GM12864 (cell line): ENCODE measurements at regions not wholly inside any gene's neighbourhood (a gene's known extent, or its start where the extent isn't known, plus 50 kb on each side); places are given as distances from the start of the nearest gene placed in this dataset.

Experiments
- DNase-seq: peaks from one replicate; pipeline ENCODE4 v3.0.0-alpha.2; 2011; ENCODE audit warnings: low read depth
- H3K4me3 ChIP-seq: 2 replicates; pipeline ENCODE4 v1.5.1; 2011; ENCODE audit warnings: mild to moderate bottlenecking, low read depth, low read length, control low read depth
- CTCF ChIP-seq: IDR thresholded peaks from 2 replicates; pipeline ENCODE4 v1.5.1; 2011; ENCODE audit warnings: low read depth, mild to moderate bottlenecking, moderate library complexity, low read length, control low read depth, inconsistent platforms; ENCODE audit errors: missing control alignments

GRCh38 chr16:52171481-52171880 lies 375.5 kb downstream of the TOX3 start:
- no peak overlapping the region for H3K4me3 ChIP-seq
- no peak for TF ChIP-seq CTCF
- no peak for DNase-seq

GRCh38 chr16:52167328-52167727 lies 379.6 kb downstream of the TOX3 start:
- H3K4me3 ChIP-seq = no peak overlapping the region
- no peak for DNase-seq
- TF ChIP-seq CTCF = no peak

- DNase-seq = no peak
- no peak for TF ChIP-seq CTCF
Observed at GRCh38 chr16:52165961-52166360, 381.0 kb downstream of the TOX3 start.

GRCh38 chr16:52149003-52149402 lies 397.9 kb downstream of the TOX3 start:
- no peak for DNase-seq
- TF ChIP-seq CTCF = no peak
- H3K4me3 ChIP-seq = no peak overlapping the region

More at GRCh38 chr16:52165961-52166360, 381.0 kb downstream of the TOX3 start:
- H3K4me3 ChIP-seq = no peak overlapping the region

GRCh38 chr16:52141871-52142270 lies 405.1 kb downstream of the TOX3 start:
- no peak overlapping the region for H3K4me3 ChIP-seq
- no peak for TF ChIP-seq CTCF
- no peak for DNase-seq

GRCh38 chr16:52128361-52128760 lies 418.6 kb downstream of the TOX3 start:
- no peak for TF ChIP-seq CTCF
- DNase-seq = no peak
- H3K4me3 ChIP-seq = no peak overlapping the region

GRCh38 chr16:52123842-52124241 lies 423.1 kb downstream of the TOX3 start:
- DNase-seq = no peak
- TF ChIP-seq CTCF = no peak
- H3K4me3 ChIP-seq = no peak overlapping the region
